ENCODE measurements at regions not wholly inside any gene's neighbourhood (a gene's known extent, or its start where the extent isn't known, plus 50 kb on each side); places are given as distances from the start of the nearest gene placed in this dataset.

GRCh38 chr5:66346869-66347268 lies 202.8 kb downstream of the SREK1 start:
- H3K27ac ChIP-seq (ENCODE audit: low read depth, low read length, poor library complexity, severe bottlenecking): no peak overlapping the region
- ChIA-PET CTCF (no interaction called here), POLR2A (ENCODE audit: low non-redundant PET) (no interaction called here)
- peaks cover 14% of the 10 kb centered on the region for H3K27me3 ChIP-seq (replicated peaks; ENCODE audit: insufficient read depth, low read depth, low read length, poor library complexity)
- TF ChIP-seq, protein P1, sequence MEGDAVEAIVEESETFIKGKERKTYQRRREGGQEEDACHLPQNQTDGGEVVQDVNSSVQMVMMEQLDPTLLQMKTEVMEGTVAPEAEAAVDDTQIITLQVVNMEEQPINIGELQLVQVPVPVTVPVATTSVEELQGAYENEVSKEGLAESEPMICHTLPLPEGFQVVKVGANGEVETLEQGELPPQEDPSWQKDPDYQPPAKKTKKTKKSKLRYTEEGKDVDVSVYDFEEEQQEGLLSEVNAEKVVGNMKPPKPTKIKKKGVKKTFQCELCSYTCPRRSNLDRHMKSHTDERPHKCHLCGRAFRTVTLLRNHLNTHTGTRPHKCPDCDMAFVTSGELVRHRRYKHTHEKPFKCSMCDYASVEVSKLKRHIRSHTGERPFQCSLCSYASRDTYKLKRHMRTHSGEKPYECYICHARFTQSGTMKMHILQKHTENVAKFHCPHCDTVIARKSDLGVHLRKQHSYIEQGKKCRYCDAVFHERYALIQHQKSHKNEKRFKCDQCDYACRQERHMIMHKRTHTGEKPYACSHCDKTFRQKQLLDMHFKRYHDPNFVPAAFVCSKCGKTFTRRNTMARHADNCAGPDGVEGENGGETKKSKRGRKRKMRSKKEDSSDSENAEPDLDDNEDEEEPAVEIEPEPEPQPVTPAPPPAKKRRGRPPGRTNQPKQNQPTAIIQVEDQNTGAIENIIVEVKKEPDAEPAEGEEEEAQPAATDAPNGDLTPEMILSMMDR (conservative IDR thresholded peaks at IDR 0.05; ENCODE audit: low read depth, low read length): no peak
- no peak for TF ChIP-seq EZH2 (IDR thresholded peaks at IDR 0.05; ENCODE audit: borderline replicate concordance, low read depth, low read length, poor library complexity, severe bottlenecking)
- no peaks in the 10 kb centered on the region for H3K36me3 ChIP-seq (ENCODE audit: insufficient read depth, low read length, poor library complexity, severe bottlenecking)
- H3K4me1 ChIP-seq (ENCODE audit: insufficient read depth, low read length, poor library complexity, severe bottlenecking): no peaks in the 10 kb centered on the region
- DNase-seq (ENCODE audit: low spot score): no peak
- no peak overlapping the region for H3K4me3 ChIP-seq (ENCODE audit: low read depth, low read length, poor library complexity, severe bottlenecking)
- H3K9me3 ChIP-seq (ENCODE audit: low read depth, low read length, poor library complexity, severe bottlenecking): no peaks in the 10 kb centered on the region
- intact Hi-C loops (cut with micrococcal nuclease; ENCODE audit: unreplicated experiment): no loop called here
- no TSS peak for BruUV-seq (replicated peaks)

- POLR2A ChIA-PET (ENCODE audit: low non-redundant PET): no interaction called here
- no peak for DNase-seq (ENCODE audit: low spot score)
- no peak overlapping the region for H3K4me3 ChIP-seq (ENCODE audit: low read depth, low read length, poor library complexity, severe bottlenecking)
- no peaks in the 10 kb centered on the region for H3K9me3 ChIP-seq (ENCODE audit: low read depth, low read length, poor library complexity, severe bottlenecking)
- no peak overlapping the region for H3K27ac ChIP-seq (ENCODE audit: low read depth, low read length, poor library complexity, severe bottlenecking)
- CTCF ChIA-PET: no interaction called here
- intact Hi-C loops (cut with micrococcal nuclease; ENCODE audit: unreplicated experiment): no loop called here
- H3K4me1 ChIP-seq (ENCODE audit: insufficient read depth, low read length, poor library complexity, severe bottlenecking): no peaks in the 10 kb centered on the region
- peaks cover 14% of the 10 kb centered on the region for H3K27me3 ChIP-seq (replicated peaks; ENCODE audit: insufficient read depth, low read depth, low read length, poor library complexity)
- TF ChIP-seq, protein P1 (conservative IDR thresholded peaks at IDR 0.05; ENCODE audit: low read depth, low read length): no peak
- TF ChIP-seq EZH2 (IDR thresholded peaks at IDR 0.05; ENCODE audit: borderline replicate concordance, low read depth, low read length, poor library complexity, severe bottlenecking): no peak
- no peaks in the 10 kb centered on the region for H3K36me3 ChIP-seq (ENCODE audit: insufficient read depth, low read length, poor library complexity, severe bottlenecking)
- BruUV-seq (replicated peaks): no TSS peak
Observed at GRCh38 chr5:66348387-66349125, 204.5 kb downstream of the SREK1 start.

DNA sequence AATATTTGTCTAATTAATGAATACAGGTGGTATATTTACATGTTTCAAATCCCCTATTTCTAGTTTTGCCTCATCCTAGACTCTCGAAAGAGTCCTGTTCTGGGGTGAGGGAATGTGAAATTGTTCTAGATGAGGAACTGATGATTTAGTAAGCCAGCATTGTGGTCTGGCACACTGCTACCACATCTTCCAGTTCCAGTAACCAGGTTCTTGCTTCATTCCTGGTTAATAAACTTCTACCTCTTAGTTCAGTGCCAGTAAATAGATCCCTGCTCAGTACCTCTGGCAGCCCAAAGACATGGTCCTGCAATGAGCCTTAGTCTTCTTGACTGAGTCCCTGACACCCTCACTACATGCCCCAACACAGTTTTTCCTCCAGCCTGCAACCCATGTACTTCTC lies 207.7 kb downstream of the SREK1 start:
- no TSS peak for BruUV-seq (replicated peaks)
- Histone ChIP-seq H3K9me3 (ENCODE audit: low read depth, low read length, poor library complexity, severe bottlenecking) (no peaks in the 10 kb centered on the region), H3K4me3 (ENCODE audit: low read depth, low read length, poor library complexity, severe bottlenecking) (no peak overlapping the region), H3K27ac (ENCODE audit: low read depth, low read length, poor library complexity, severe bottlenecking) (no peak overlapping the region), H3K27me3 (replicated peaks; ENCODE audit: insufficient read depth, low read depth, low read length, poor library complexity) (peaks cover 14% of the 10 kb centered on the region), H3K4me1 (ENCODE audit: insufficient read depth, low read length, poor library complexity, severe bottlenecking) (no peaks in the 10 kb centered on the region), H3K36me3 (ENCODE audit: insufficient read depth, low read length, poor library complexity, severe bottlenecking) (no peaks in the 10 kb centered on the region)
- DNase-seq (ENCODE audit: low spot score): no peak
- CTCF ChIA-PET: no interaction called here
- POLR2A ChIA-PET (ENCODE audit: low non-redundant PET): no interaction called here
- TF ChIP-seq, protein P1 (conservative IDR thresholded peaks at IDR 0.05; ENCODE audit: low read depth, low read length): no peak
- no peak for TF ChIP-seq EZH2 (IDR thresholded peaks at IDR 0.05; ENCODE audit: borderline replicate concordance, low read depth, low read length, poor library complexity, severe bottlenecking)
- intact Hi-C loops (cut with micrococcal nuclease; ENCODE audit: unreplicated experiment): no loop called here
